ENCODE measurements at regions not wholly inside any gene's neighbourhood (a gene's known extent, or its start where the extent isn't known, plus 50 kb on each side); places are given as distances from the start of the nearest gene placed in this dataset.

- no peak overlapping the region for H3K4me3 ChIP-seq (ENCODE audit: low read depth, low read length)
- DNase-seq (ENCODE audit: low read depth): peak; percentile 70
- TF ChIP-seq CTCF (conservative IDR thresholded peaks at IDR 0.05; ENCODE audit: low read depth, low read length): no peak
Observed at GRCh38 chr1:232149287-232150201, 480.4 kb downstream of the SIPA1L2 start.

GRCh38 chr1:232147215-232147614 is 482.7 kb downstream of the SIPA1L2 start:
- H3K4me3 ChIP-seq (ENCODE audit: low read depth, low read length): no peak overlapping the region
- no peak for DNase-seq (ENCODE audit: low read depth)
- TF ChIP-seq CTCF (conservative IDR thresholded peaks at IDR 0.05; ENCODE audit: low read depth, low read length): no peak

GRCh38 chr1:232146514-232146913 is 483.4 kb downstream of the SIPA1L2 start:
- DNase-seq (ENCODE audit: low read depth): no peak
- no peak overlapping the region for H3K4me3 ChIP-seq (ENCODE audit: low read depth, low read length)
- TF ChIP-seq CTCF (conservative IDR thresholded peaks at IDR 0.05; ENCODE audit: low read depth, low read length): no peak

GRCh38 chr1:232145768-232146167 is 484.2 kb downstream of the SIPA1L2 start:
- H3K4me3 ChIP-seq (ENCODE audit: low read depth, low read length): no peak overlapping the region
- no peak for TF ChIP-seq CTCF (conservative IDR thresholded peaks at IDR 0.05; ENCODE audit: low read depth, low read length)
- DNase-seq (ENCODE audit: low read depth): no peak

- no peak overlapping the region for H3K4me3 ChIP-seq (ENCODE audit: low read depth, low read length)
Observed at GRCh38 chr1:232144696-232145230, 485.2 kb downstream of the SIPA1L2 start.

GRCh38 chr1:232143315-232143886 is 486.5 kb downstream of the SIPA1L2 start:
- DNase-seq (ENCODE audit: low read depth): no peak
- no peak for TF ChIP-seq CTCF (conservative IDR thresholded peaks at IDR 0.05; ENCODE audit: low read depth, low read length)

More at GRCh38 chr1:232144696-232145230, 485.2 kb downstream of the SIPA1L2 start:
- no peak for TF ChIP-seq CTCF (conservative IDR thresholded peaks at IDR 0.05; ENCODE audit: low read depth, low read length)
- no peak for DNase-seq (ENCODE audit: low read depth)

More at GRCh38 chr1:232143315-232143886, 486.5 kb downstream of the SIPA1L2 start:
- H3K4me3 ChIP-seq (ENCODE audit: low read depth, low read length): no peak overlapping the region

All from choroid plexus epithelial cell (primary cell).